GM20431 (cell line): ENCODE measurements at regions not wholly inside any gene's neighbourhood (a gene's known extent, or its start where the extent isn't known, plus 50 kb on each side); places are given as distances from the start of the nearest gene placed in this dataset.

Experiments used
- in situ Hi-C: fragments of 300-500 bp; cut with MseI, MboI; formaldehyde crosslinking; loops from one replicate; pipeline ENCODE4 v1.15.0; 2020; ENCODE audit warnings: low sequenced_read_pairs; ENCODE audit not compliant: unreplicated experiment

DNA sequence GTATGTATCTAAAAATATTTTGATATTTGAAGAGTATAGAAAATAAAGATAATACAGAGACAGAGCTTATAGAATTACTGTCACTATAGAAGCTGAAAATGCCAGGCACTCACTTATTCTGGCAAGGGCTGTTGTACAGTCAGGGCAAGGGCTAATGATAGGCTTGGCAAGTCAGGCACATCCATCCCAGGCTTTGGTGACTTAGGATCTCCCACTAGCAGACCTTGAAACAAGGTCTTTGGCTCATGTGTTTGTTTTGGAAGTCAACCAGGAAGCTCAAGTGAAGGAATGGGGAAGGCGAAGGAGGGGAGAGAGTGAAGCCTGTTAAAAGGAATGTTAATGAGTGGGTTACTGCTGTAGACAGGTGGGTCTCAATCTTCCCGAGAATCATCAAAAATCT, 199.1 kb upstream of the SUCLG2 start:
- in situ Hi-C loops = no loop called here

DNA sequence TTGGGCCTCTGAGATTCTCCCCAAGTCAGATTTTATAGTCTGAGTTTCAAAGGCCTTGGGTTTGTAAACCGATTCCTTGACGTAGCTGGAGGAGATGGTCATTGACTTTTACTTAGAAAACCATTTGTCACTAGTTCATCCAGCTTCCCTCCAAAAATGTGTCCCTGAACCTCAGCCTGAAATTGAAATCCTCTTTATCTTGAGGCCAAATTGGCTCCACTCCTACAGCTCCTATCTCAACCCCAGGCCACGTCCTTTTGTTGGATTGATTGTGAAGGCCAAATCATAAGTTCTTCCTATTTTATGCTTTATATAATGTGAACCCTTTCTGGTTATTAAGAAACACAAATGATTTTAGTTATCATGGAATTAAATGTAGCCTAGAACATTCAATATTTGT, 193.9 kb upstream of the SUCLG2 start:
- in situ Hi-C loops = no loop called here

DNA sequence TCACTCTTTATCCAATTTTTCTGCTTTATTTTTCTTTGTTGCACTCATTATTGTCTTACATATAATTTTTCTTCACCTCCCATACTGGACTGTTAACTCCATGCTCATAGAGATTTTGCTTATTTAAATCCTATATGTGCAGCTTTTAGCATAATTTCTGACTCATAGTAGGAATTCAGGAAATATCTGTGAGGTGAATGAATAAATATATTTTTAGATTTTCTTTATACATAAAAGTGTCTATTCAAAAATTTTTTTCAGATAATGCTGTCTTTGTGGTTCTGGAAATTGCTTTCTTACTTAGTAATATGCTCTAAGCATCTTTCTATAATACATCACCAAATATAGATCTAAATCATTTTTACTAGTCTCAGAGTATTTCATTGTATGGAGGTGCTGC, 191.8 kb upstream of the SUCLG2 start:
- in situ Hi-C loops = no loop called here

DNA sequence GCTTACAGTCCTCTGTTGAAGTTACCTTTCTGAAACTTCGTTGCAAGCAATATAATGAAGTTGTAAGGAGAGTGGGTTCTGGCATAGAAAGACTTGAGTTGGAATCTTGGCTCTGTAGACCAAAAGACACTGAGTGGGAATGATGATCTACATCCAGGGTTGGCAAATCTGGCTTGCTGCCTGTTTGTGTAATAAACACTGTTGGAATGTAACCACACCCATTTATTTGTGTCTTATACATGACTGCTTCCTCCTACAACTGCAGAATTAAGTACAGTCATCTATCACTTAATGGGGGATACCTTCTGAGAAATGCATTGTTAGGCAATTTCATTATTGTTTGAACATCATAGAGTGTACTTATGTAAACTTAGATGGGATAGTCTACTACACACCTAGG, 178.4 kb upstream of the SUCLG2 start:
- in situ Hi-C loops = no loop called here

DNA sequence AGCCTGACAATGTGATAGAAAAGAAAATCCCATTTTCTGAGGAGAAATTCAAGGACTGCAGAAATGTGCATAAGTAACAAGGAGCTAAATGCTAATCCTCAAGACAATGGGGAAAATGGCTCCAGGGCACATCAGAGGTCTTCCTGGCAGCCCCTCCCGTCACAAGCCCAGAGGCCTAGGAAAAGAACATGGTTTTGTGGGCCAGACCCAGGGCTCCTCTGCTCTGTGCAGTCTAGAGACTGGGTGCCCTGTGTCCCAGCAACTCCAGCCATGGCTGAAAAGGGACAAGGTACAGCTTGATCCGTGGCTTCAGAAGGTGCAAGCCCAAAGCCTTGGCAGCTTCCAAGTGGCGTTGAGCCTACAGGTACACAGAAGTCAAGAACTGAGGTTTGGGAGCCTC, 176.8 kb upstream of the SUCLG2 start:
- in situ Hi-C loops = no loop called here

DNA sequence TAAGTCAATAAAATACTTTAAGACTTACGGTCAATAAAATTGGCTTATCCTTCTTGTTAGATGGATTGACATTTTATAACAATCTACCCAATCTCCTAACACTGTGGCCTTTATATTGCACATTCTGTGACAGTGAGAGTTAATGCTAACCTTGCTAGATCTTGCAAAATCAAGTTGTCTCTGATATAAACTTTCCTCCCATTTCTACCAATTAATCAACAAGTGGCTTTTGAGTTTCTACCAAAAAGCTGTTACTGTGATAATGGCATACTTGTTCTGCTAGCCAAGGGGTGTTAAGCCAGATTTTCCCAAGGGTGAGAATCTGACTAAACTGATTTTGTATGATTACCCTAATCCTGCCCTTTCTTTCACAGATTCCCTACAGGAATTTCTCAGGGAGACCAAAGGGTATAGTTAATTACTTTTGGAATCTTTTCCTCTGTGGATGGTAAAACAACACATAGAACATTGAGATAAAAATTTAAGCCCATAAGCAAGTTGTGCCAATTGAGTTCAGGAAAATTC, 174.1 kb upstream of the SUCLG2 start:
- in situ Hi-C loops = no loop called here

DNA sequence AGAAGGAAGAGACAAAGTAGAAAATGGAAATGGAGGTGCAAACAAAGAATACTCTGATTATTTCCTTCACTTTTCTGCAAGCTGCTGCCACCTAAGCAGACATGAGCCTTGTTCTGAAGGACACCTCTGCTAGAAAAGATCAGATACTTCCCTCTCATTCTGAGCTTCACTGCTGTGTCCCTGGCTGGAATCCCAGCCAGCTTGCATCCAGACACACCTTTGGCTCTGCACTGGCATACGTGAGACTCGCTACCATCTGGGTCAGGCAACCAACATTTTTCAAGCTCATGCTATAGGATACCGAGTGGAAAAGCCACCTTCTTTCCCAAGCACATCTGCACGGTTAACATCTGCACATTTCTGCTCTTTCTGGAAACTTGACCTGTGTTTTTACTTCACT, 166.7 kb upstream of the SUCLG2 start:
- in situ Hi-C loops = no loop called here

DNA sequence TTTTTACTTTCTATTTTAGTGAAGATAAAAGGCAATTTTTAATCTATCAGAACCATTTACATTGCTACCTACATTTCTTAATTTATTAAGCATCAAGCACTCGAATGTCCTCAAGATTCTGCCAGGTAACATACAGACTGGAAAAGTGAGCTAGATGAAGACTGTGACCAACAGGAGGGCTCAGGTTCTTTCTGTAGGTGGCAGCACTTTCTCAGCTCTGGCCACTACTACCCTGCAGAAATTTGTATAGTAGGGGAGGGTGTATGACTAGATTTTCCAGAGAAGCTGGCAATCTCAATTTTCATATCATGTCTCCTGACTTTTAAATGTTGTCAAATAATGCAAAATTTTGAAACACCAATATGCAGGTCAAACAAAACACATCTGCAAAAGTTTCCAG, 165.0 kb upstream of the SUCLG2 start:
- in situ Hi-C loops = no loop called here

DNA sequence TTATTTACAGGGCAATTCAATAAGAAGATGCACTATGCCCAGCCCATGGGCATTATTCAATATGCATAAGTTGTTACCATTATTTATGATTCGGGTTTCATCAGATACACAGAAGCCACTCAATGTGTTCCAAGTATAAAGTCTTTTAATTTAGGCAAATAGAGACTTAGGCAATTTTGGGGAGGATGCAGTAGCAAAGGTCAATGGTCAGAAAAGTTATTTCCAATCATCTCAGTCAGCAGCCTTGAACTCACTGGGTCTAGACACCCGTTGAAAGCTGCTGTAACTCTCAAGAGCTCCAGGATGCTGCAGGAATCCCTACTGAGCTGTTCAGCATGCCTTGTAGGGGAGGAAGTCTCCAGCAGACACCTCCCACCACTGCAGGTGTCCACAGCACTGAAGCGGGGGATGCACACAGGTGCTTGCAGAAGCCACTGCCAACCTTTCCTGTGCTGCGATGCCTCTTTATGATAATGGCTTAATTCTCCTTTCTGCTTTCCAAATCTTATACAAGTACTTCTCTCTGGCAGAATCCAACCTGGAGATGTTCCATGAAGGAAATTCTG, 155.0 kb upstream of the SUCLG2 start:
- in situ Hi-C loops = no loop called here

DNA sequence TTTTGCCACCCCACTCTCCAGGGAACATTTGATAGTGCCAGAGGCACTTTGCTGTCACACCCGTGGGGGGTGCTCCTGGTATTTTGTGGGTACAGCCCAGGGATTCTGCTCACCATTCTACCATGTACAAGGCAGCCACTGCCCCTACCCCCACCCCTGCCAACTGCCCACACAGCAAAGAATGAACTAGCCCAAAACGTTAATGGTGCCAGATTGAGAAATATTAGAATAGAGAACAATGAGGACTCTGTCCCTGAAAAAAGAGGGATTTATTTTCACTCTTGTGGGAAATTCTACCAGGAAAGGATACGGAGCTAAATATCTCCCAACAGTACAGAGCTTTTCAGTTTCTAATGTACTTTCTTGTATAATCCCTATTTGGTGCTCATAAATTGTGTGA, 154.5 kb upstream of the SUCLG2 start:
- in situ Hi-C loops = no loop called here

DNA sequence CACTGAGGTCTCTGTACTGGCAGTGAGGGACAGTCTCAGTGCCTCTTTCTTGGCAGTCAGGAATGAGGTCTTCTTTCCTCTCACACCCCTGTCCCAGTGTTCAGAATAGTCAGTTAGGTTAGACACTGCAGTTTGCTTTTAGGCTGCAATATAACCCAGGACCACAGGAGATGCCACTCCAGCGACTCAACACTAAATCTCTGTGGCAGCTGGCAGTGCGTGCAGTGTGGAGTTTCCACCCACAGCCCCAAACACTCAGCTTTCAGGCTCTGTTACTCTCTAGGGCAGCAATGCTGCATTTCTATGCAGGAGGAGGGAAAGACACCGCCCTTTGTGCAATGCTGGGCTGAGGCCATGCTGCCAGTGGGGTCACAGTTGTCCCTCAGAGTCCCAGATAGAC, 150.2 kb upstream of the SUCLG2 start:
- in situ Hi-C loops = no loop called here

DNA sequence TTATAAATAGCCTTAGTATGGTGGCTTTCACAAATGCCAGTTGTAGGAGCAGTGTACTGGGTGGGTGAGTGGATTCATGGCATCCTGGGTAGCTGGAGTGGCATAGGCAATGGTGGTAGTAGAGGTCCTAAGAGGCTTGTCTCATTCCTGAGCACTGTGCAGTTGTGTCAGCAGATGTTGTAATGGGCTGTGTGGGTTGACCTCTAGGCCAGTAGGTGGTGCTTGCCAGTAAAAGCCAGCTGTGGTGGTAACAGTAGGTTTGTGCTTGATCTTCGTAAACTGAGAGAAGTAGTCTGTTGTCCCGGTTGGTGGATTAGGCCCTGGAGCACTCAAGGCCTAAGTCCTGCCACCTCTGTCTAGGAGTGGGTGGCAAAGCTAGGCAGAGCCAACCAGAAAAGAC, 149.7 kb upstream of the SUCLG2 start:
- in situ Hi-C loops = no loop called here

DNA sequence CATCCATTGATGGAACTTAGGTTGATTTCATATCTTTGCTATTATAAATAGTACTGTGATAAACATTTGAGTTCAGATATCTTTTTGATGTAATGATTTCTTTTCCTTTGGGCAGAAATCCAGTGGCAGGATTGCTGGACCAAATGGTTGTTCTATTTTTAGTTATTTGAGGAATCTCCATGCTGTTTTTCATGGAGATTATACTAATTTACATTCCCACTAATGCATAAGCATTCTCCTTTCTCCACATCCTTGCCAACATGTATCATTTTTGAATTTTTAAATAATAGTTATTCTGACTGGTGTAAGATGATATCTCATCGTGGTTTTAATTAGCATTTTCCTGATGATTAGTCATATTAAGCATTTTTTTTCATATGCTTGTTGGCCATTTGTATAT, 144.0 kb upstream of the SUCLG2 start:
- in situ Hi-C loops = loop anchor here (25.0 kb wide), 2 partner anchors 411 to 686 kb away; no protein-coding TSS in a partner anchor

DNA sequence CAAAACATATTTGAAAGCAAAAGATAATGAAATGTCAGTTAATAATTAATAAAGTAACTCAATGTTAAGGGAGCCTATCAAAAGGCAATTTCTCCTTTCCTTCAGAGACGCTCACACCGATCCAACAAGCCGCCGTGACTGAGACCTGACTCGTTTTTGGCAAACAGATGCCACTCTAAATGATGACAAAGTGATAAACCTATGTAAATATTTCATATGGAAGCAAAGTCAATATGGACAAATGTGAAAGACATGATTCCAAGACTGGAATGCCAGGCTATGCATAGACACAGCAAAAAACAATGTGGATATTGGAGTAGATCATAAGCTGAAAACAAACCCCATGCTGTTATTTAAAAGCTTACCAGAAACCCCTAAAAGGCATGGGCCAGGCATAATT, 137.2 kb upstream of the SUCLG2 start:
- in situ Hi-C loops = loop anchor here (25.0 kb wide), 2 partner anchors 404 to 679 kb away; no protein-coding TSS in a partner anchor

DNA sequence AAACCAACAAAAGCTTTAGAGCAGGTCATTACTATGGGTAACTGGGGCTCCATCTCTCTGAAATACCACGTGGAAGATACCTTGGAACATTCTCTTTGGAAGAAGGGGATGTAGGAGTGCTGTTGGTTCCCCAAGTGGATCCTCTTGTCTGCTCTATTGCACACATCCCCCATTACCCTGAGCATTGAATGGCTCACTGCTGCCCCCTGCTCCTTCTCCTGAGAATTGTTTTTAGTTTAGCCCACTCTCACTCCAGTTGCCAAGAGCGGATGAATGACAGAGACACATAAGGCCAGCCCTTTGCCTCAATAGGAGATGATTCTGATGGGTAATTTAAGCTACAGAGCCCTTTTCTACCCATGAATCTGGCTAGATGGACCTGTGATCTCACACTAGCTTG, 135.6 kb upstream of the SUCLG2 start:
- in situ Hi-C loops = loop anchor here (25.0 kb wide), 2 partner anchors 403 to 678 kb away; no protein-coding TSS in a partner anchor

DNA sequence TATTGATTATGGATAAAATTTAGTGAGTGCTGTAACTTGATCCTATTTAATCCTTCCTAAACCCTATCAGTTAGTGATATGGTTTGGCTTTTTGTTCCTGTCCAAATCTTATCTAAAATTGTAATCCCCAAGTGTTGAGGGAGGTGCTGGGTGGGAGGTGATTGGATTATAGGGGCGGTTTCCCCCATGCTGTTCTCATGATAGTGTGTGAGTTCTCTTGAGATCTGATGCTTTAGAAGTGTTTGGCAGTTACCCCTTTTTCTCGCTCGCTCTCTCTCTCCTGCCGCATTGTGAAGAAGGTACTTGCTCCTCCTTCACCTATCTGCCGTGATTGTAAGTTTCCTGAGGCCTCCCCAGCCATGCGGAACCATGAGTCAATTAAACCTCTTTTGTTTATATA, 134.0 kb upstream of the SUCLG2 start:
- in situ Hi-C loops = loop anchor here (25.0 kb wide), 2 partner anchors 401 to 676 kb away; no protein-coding TSS in a partner anchor

DNA sequence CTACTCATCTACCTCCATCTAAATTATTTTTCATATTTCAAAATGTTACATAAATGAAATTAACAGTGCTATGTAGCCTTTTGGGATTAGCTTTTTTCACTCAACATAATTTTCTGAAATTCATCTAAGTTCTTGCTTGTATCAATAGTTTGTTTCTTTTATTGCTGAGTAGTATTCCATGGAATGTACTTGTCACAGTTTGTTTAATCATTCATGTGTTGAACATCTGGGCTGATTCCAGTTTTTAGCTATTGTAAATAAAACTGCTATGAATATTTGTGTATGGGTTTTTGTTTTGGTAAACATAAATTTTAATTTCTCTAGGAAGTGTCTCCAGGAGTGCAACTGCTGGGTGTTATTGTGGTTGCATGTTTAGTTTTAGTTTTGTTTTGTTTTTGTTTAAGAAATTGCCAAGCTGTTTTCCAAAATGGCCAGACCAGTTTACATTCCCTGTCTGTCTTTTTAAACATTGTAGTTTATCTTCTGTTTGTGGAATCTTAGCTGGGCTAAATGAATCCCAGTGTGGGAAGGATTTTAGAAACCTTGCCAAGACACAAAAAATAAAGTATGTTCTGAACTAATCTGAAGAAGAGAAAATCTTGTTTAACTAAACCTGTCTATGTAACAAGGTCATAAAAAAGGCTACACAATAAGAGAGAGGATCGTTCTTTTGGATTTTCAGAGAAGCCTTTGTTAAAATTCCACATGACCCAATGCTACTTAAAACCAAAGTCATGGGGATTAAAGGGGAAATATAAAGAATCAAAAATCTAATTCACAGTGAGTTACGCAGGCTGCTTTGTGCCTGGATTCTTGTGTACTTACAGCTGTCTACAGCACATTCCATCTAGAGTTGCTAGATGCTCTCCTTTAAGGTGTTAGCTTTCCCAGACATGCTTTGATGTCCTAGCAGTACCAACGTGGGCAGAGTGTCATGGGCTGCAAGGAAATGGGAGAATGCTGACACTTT, 129.2 kb upstream of the SUCLG2 start:
- in situ Hi-C loops = loop anchor here (25.0 kb wide), 2 partner anchors 396 to 671 kb away; no protein-coding TSS in a partner anchor

DNA sequence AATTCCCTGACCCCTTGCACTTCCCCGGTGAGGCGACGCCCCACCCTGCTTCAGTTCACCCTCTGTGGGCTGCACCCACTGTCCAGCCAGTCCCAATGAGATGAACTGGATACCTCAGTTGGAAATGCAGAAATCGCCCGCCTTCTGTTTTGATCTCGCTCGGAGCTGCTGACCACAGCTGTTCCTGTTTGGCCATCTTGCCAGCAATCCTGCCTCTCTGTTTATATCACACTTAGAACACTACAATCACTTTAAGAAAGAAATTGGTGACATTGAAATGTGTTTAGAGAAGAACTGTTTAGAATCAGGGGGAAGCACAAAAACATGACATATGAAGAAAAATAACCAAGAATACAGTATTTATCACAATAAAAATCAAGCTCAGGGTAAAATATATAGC, 127.5 kb upstream of the SUCLG2 start:
- in situ Hi-C loops = loop anchor here (25.0 kb wide), 2 partner anchors 395 to 670 kb away; no protein-coding TSS in a partner anchor

DNA sequence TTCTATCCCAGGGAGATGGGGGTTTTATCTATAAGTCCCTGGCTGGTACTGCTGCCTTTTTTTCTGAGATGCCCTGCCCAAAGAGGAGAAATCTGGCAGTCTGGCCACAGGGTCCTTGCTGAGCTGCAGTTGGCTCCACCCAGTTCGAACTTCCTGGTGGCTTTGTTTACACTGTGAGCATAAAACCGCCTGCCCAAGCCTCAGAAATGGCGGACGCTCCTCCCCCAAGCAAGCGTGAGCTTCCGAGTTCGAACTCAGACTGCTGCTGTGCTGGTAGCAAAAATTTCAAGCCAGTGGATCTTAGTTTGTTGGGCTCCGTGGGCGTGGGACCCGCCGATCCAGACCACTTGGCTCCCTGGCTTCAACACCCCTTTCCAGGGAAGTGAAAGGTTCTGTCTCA, 126.8 kb upstream of the SUCLG2 start:
- in situ Hi-C loops = loop anchor here (25.0 kb wide), 2 partner anchors 394 to 669 kb away; no protein-coding TSS in a partner anchor

DNA sequence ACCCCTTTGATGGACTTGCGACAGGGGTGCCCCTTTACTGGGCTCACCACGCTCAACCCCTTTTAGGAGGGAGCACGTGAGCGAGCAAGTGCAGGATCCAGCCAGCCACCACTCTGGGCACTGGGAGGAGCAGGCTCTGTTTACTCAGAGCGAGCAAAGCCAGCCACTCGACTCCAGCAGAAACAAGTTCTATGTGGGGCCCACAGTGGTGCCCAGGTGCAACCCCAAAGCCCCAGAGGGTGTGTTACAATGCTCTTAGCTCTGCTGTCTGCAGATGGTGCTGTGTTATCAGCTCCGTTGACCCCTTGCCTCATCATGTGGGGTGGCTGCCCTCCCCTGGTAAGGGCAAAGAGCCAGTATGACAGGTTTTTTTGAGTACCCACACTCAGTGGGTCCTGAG, 120.3 kb upstream of the SUCLG2 start:
- in situ Hi-C loops = loop anchor here (25.0 kb wide), 2 partner anchors 387 to 662 kb away; no protein-coding TSS in a partner anchor

DNA sequence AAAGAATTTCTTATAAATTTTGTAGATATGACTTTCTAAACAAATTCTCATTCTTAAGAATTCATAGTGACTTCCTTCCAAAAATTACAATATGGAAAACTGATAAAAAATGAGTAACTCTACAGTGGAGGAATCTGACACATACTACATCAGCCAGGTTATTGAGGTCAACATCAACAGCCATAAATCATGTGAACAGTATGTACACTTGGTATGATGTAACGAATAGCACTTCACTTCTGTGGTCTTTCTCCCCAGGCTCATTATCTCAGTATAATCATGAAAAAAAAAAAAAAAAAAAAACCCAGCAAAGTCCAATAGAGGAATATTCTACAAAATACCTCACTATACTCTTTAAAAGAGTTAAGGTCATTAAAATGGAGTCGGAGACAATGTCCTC, 111.2 kb upstream of the SUCLG2 start:
- in situ Hi-C loops = no loop called here
